ENCODE measurements at regions not wholly inside any gene's neighbourhood (a gene's known extent, or its start where the extent isn't known, plus 50 kb on each side); places are given as distances from the start of the nearest gene placed in this dataset.

GRCh38 chr2:138227195-138227594 is 262.9 kb downstream of the HNMT start:
- TF ChIP-seq CTCF (IDR thresholded peaks at IDR 0.05; ENCODE audit: insufficient read depth, low read depth, low read length) (no peak), EZH2 (IDR thresholded peaks at IDR 0.05; ENCODE audit: insufficient read depth, low read length) (no peak)
